HEK293 (cell line): ENCODE measurements at regions not wholly inside any gene's neighbourhood (a gene's known extent, or its start where the extent isn't known, plus 50 kb on each side); places are given as distances from the start of the nearest gene placed in this dataset.

Experiments
- CTCF ChIA-PET: fragments of 350-600 bp; formaldehyde crosslinking; extraction: SDS; loops from one replicate; lab custom pipeline; 2021; ENCODE audit warnings: antibody characterized with exemption; lab: Yijun Ruan, JAX
- POLR2A ChIA-PET: fragments of 300-600 bp; formaldehyde crosslinking; extraction: SDS; loops from one replicate; lab custom pipeline; 2020; ENCODE audit warnings: antibody characterized with exemption, inconsistent platforms; lab: Yijun Ruan, JAX
- H3K27ac ChIP-seq: fragments of 200-500 bp; sonication (Bioruptor generic); 2 replicates; pipeline ENCODE4 v1.5.1; 2014; ENCODE audit warnings: low read depth, low read length, control low read depth, inconsistent platforms; ENCODE audit errors: extremely low read depth
- H3K36me3 ChIP-seq, 2 experiments: fragments of 200-500 bp in 1 of 2; sonication (Bioruptor generic) in 1 of 2; 1 replicate in 1 of 2; 2 replicates in 1 of 2; pipeline ENCODE4 v1.5.1; 2014 to 2017; ENCODE audit warnings: inconsistent platforms in 2 of 2, low read length in 2 of 2; ENCODE audit not compliant: control insufficient read depth in 2 of 2, insufficient read depth in 1 of 2
- H3K4me1 ChIP-seq: fragments of 200-500 bp; sonication (Bioruptor generic); 2 replicates; pipeline ENCODE4 v1.5.1; 2014; ENCODE audit warnings: mild to moderate bottlenecking, low read length, inconsistent platforms; ENCODE audit not compliant: control insufficient read depth, insufficient read depth
- H3K4me3 ChIP-seq: 2 replicates; pipeline ENCODE4 v1.5.1; 2011; ENCODE audit warnings: low read depth, mild to moderate bottlenecking, control low read depth, low read length, moderate library complexity
- H3K9me3 ChIP-seq: fragments of 200-500 bp; sonication (Bioruptor generic); 2 replicates; pipeline ENCODE4 v1.5.1; 2014; ENCODE audit warnings: low read depth, low read length, inconsistent platforms; ENCODE audit not compliant: control insufficient read depth, insufficient read depth
- REPIN1 ChIP-seq: fragments of 450-650 bp; formaldehyde crosslinking; IDR thresholded peaks from 2 replicates; pipeline ENCODE4 v1.5.1; 2017; ENCODE audit warnings: missing biosample characterization, missing genetic modification characterization, low read depth
- SCRT2 ChIP-seq: fragments of 450-650 bp; formaldehyde crosslinking; IDR thresholded peaks from 2 replicates; pipeline ENCODE4 v1.5.1; 2016; ENCODE audit warnings: missing biosample characterization, missing genetic modification characterization
- SP7 ChIP-seq: fragments of 450-650 bp; formaldehyde crosslinking; IDR thresholded peaks from 2 replicates; pipeline ENCODE4 v1.5.1; 2016; ENCODE audit warnings: missing biosample characterization, missing genetic modification characterization
- ZBTB48 ChIP-seq: fragments of 450-650 bp; formaldehyde crosslinking; IDR thresholded peaks from 2 replicates; pipeline ENCODE4 v1.5.1; 2016; ENCODE audit warnings: missing biosample characterization, missing genetic modification characterization
- ZBTB8A ChIP-seq: fragments of 450-650 bp; formaldehyde crosslinking; IDR thresholded peaks from 2 replicates; pipeline ENCODE4 v1.5.1; 2016; ENCODE audit warnings: missing biosample characterization, missing genetic modification characterization
- ZNF16 ChIP-seq: fragments of 450-650 bp; formaldehyde crosslinking; IDR thresholded peaks from 2 replicates; pipeline ENCODE4 v1.5.1; 2016; ENCODE audit warnings: low read depth, missing biosample characterization, missing genetic modification characterization
- ZNF311 ChIP-seq: fragments of 450-650 bp; formaldehyde crosslinking; IDR thresholded peaks from 2 replicates; pipeline ENCODE4 v1.5.1; 2017; ENCODE audit warnings: missing biosample characterization, missing genetic modification characterization, borderline replicate concordance
- ZNF366 ChIP-seq: fragments of 450-650 bp; formaldehyde crosslinking; conservative IDR thresholded peaks from 2 replicates; pipeline ENCODE4 v1.5.1; 2016; ENCODE audit warnings: missing biosample characterization, missing genetic modification characterization
- ZNF404 ChIP-seq: fragments of 450-650 bp; formaldehyde crosslinking; IDR thresholded peaks from 2 replicates; pipeline ENCODE4 v1.5.1; 2017; ENCODE audit warnings: missing biosample characterization, missing genetic modification characterization
- ZNF530 ChIP-seq: fragments of 450-650 bp; formaldehyde crosslinking; IDR thresholded peaks from 2 replicates; pipeline ENCODE4 v1.5.1; 2016; ENCODE audit warnings: low read depth, missing biosample characterization, missing genetic modification characterization
- ZNF548 ChIP-seq: fragments of 450-650 bp; formaldehyde crosslinking; IDR thresholded peaks from 2 replicates; pipeline ENCODE4 v1.5.1; 2016; ENCODE audit warnings: missing biosample characterization, missing genetic modification characterization
- TF ChIP-seq, protein P1 (sequence below): fragments of 450-650 bp; formaldehyde crosslinking; conservative IDR thresholded peaks from 2 replicates; pipeline ENCODE4 v1.5.1; 2016; ENCODE audit warnings: low read depth, missing biosample characterization, missing genetic modification characterization
- TF ChIP-seq, protein P2 (sequence below): fragments of 450-650 bp; formaldehyde crosslinking; IDR thresholded peaks from 2 replicates; pipeline ENCODE4 v1.5.1; 2017; ENCODE audit warnings: missing biosample characterization, missing genetic modification characterization
- TF ChIP-seq, protein P3 (sequence below): IDR thresholded peaks from 2 replicates; pipeline ENCODE4 v1.6.1; 2011; ENCODE audit warnings: mild to moderate bottlenecking, low read depth, low read length, borderline replicate concordance
- TF ChIP-seq, protein P4 (sequence below): fragments of 450-650 bp; formaldehyde crosslinking; IDR thresholded peaks from 2 replicates; pipeline ENCODE4 v1.5.1; 2016; ENCODE audit warnings: missing biosample characterization, missing genetic modification characterization
- TF ChIP-seq, protein P5 (sequence below): fragments of 450-650 bp; formaldehyde crosslinking; optimal IDR thresholded peaks from 2 replicates; pipeline ENCODE3; 2016; ENCODE audit warnings: missing biosample characterization, mild to moderate bottlenecking, missing genetic modification characterization
- TF ChIP-seq, protein P6 (sequence below): fragments of 450-650 bp; formaldehyde crosslinking; IDR thresholded peaks from 2 replicates; pipeline ENCODE4 v1.5.1; 2017; ENCODE audit warnings: missing biosample characterization, missing genetic modification characterization

DNA sequence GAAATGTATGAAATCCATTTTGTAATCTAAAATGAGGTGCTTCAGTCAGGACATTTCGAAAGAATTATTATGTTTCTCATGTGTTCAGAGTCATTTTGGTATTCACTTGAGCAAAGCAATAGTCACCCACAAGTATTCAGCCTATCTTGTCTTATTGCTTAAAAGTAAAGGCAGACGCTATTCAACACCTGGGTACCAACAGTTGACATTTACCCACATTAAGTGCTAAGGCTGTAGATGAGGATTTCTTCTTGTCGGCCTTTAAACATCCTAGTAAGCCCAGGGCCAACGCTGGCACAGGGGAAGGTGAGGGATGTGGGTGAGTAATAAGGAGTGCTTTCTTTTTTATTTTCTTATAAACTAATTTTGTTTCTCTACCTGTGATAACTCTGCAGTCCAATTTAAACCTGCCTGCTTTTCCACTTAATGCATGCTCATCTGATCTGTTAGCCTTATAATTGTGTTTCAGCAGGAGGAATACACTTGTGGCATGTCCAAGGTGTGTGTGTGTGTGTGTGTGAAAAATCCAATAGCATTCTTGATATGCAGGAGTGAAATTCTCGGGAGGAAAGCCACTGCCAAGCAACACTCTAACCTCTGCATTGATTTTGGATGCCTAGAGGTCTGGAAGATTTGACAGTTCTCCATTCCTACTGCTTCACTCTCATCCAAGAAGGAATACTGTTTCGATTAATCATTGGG, 252.0 kb downstream of the SOX4 start:
- Histone ChIP-seq H3K36me3 (no peaks in the 10 kb centered on the region), H3K4me1 (peaks cover 32% of the 10 kb centered on the region), H3K27ac (no peak overlapping the region), H3K9me3 (no peaks in the 10 kb centered on the region), H3K4me3 (no peak overlapping the region)
- POLR2A ChIA-PET = interaction anchor here (2.2 kb wide), 1 partner anchor 252 kb away, joined by 9 read pairs; the partner anchor contains the start of gene SOX4
- no peak for TF ChIP-seq ZNF530 (tag by site-specific recombination)
- peak; percentile 66 for TF ChIP-seq SCRT2 (tag by site-specific recombination)
- CTCF ChIA-PET = interaction anchor here (0.6 kb wide), 2 partner anchors 58 to 1283 kb away, joined by 3 read pairs; no protein-coding TSS in a partner anchor

DNA sequence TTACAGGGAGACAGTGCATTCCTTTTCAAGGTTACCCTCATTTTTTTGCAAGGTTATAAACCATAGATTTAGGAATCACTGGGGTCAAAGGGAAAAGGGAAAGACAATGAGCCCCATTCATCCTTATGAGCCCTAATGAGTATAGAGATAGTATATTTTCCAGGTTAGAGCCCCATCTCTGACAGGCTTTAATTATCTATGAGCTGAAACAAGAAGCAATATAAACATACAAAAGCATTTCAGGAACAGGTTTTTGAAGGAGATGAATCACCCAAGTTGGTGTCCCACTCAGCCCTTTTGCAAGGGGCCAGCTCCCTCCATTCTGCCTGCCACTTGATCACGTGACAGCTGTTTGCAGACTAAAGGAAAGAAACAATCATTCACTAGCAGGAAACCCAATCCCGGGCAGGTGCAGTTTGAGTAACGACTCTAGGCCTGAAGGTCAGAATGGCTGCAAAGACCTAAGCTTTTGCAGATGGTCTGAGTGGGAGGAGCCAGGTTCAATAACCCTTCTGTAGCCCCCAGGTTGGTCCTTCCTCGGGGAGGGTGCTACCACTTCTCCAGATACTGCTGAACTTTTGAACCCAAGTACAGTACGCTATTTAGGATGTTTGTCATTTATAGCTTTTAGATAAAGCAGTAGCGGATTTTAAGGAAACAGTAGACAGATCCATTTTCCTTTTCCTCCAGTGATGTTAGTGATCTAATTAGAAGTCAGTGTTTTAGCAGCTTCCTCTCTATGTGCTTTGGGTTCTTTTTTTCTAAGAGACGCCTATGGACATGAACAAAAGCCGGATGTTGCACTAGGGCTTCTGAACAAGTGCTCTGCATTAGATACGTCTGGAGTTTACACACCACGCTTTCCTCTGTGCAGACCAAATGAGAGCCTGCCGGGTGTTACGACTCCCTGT, 253.2 kb downstream of the SOX4 start:
- Histone ChIP-seq H3K27ac (peak overlapping the region; percentile 27; the same call in 1 of the 2 replicates), H3K36me3 (no peaks in the 10 kb centered on the region), H3K4me1 (peaks cover 32% of the 10 kb centered on the region), H3K9me3 (no peaks in the 10 kb centered on the region), H3K4me3 (no peak overlapping the region)
- ChIA-PET POLR2A (interaction anchor here (1.1 to 2.2 kb wide), 2 partner anchors 46 to 253 kb away, joined by 4 to 9 read pairs; partner anchors contain the start of gene SOX4), CTCF (interaction anchor here (0.6 kb wide), 1 partner anchor 1284 kb away, joined by 3 read pairs; no protein-coding TSS in a partner anchor)
- TF ChIP-seq ZNF311 (tag by site-specific recombination) (no peak), ZBTB8A (tag by site-specific recombination) (peak; percentile 63), ZNF404 (tag by site-specific recombination) (no peak), ZNF366 (tag by site-specific recombination) (no peak), SCRT2 (tag by site-specific recombination) (no peak), ZNF16 (tag by site-specific recombination) (no peak), ZBTB48 (tag by site-specific recombination) (peak; percentile 28; the same call in 1 of the 2 replicates), REPIN1 (no peak), SP7 (tag by site-specific recombination) (peak; percentile 94), ZNF548 (tag by site-specific recombination) (no peak)
- TF ChIP-seq, protein P1, sequence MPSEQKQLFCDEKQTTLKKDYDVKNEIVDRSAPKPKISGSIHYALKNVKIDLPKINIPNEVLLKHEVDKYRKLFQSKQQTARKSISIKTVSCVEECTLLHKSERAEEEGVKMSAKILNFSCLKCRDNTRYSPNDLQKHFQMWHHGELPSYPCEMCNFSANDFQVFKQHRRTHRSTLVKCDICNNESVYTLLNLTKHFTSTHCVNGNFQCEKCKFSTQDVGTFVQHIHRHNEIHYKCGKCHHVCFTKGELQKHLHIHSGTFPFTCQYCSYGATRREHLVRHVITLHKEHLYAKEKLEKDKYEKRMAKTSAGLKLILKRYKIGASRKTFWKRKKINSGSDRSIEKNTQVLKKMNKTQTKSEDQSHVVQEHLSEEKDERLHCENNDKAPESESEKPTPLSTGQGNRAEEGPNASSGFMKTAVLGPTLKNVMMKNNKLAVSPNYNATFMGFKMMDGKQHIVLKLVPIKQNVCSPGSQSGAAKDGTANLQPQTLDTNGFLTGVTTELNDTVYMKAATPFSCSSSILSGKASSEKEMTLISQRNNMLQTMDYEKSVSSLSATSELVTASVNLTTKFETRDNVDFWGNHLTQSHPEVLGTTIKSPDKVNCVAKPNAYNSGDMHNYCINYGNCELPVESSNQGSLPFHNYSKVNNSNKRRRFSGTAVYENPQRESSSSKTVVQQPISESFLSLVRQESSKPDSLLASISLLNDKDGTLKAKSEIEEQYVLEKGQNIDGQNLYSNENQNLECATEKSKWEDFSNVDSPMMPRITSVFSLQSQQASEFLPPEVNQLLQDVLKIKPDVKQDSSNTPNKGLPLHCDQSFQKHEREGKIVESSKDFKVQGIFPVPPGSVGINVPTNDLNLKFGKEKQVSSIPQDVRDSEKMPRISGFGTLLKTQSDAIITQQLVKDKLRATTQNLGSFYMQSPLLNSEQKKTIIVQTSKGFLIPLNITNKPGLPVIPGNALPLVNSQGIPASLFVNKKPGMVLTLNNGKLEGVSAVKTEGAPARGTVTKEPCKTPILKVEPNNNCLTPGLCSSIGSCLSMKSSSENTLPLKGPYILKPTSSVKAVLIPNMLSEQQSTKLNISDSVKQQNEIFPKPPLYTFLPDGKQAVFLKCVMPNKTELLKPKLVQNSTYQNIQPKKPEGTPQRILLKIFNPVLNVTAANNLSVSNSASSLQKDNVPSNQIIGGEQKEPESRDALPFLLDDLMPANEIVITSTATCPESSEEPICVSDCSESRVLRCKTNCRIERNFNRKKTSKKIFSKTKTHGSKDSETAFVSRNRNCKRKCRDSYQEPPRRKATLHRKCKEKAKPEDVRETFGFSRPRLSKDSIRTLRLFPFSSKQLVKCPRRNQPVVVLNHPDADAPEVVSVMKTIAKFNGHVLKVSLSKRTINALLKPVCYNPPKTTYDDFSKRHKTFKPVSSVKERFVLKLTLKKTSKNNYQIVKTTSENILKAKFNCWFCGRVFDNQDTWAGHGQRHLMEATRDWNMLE (tag by site-specific recombination) = peak; percentile 23; the same call in 1 of the 2 replicates
- TF ChIP-seq, protein P2, sequence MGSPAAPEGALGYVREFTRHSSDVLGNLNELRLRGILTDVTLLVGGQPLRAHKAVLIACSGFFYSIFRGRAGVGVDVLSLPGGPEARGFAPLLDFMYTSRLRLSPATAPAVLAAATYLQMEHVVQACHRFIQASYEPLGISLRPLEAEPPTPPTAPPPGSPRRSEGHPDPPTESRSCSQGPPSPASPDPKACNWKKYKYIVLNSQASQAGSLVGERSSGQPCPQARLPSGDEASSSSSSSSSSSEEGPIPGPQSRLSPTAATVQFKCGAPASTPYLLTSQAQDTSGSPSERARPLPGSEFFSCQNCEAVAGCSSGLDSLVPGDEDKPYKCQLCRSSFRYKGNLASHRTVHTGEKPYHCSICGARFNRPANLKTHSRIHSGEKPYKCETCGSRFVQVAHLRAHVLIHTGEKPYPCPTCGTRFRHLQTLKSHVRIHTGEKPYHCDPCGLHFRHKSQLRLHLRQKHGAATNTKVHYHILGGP (tag by site-specific recombination) = 0 out of 2 replicates have a peak, but pooled peaks have one; percentile 27
- TF ChIP-seq, protein P3, sequence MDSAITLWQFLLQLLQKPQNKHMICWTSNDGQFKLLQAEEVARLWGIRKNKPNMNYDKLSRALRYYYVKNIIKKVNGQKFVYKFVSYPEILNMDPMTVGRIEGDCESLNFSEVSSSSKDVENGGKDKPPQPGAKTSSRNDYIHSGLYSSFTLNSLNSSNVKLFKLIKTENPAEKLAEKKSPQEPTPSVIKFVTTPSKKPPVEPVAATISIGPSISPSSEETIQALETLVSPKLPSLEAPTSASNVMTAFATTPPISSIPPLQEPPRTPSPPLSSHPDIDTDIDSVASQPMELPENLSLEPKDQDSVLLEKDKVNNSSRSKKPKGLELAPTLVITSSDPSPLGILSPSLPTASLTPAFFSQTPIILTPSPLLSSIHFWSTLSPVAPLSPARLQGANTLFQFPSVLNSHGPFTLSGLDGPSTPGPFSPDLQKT = no peak
- TF ChIP-seq, protein P4, sequence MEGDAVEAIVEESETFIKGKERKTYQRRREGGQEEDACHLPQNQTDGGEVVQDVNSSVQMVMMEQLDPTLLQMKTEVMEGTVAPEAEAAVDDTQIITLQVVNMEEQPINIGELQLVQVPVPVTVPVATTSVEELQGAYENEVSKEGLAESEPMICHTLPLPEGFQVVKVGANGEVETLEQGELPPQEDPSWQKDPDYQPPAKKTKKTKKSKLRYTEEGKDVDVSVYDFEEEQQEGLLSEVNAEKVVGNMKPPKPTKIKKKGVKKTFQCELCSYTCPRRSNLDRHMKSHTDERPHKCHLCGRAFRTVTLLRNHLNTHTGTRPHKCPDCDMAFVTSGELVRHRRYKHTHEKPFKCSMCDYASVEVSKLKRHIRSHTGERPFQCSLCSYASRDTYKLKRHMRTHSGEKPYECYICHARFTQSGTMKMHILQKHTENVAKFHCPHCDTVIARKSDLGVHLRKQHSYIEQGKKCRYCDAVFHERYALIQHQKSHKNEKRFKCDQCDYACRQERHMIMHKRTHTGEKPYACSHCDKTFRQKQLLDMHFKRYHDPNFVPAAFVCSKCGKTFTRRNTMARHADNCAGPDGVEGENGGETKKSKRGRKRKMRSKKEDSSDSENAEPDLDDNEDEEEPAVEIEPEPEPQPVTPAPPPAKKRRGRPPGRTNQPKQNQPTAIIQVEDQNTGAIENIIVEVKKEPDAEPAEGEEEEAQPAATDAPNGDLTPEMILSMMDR (tag by site-specific recombination) = no peak
- TF ChIP-seq, protein P5, sequence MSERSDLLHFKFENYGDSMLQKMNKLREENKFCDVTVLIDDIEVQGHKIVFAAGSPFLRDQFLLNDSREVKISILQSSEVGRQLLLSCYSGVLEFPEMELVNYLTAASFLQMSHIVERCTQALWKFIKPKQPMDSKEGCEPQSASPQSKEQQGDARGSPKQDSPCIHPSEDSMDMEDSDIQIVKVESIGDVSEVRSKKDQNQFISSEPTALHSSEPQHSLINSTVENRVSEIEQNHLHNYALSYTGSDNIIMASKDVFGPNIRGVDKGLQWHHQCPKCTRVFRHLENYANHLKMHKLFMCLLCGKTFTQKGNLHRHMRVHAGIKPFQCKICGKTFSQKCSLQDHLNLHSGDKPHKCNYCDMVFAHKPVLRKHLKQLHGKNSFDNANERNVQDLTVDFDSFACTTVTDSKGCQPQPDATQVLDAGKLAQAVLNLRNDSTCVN (tag by site-specific recombination) = no peak
- TF ChIP-seq, protein P6, sequence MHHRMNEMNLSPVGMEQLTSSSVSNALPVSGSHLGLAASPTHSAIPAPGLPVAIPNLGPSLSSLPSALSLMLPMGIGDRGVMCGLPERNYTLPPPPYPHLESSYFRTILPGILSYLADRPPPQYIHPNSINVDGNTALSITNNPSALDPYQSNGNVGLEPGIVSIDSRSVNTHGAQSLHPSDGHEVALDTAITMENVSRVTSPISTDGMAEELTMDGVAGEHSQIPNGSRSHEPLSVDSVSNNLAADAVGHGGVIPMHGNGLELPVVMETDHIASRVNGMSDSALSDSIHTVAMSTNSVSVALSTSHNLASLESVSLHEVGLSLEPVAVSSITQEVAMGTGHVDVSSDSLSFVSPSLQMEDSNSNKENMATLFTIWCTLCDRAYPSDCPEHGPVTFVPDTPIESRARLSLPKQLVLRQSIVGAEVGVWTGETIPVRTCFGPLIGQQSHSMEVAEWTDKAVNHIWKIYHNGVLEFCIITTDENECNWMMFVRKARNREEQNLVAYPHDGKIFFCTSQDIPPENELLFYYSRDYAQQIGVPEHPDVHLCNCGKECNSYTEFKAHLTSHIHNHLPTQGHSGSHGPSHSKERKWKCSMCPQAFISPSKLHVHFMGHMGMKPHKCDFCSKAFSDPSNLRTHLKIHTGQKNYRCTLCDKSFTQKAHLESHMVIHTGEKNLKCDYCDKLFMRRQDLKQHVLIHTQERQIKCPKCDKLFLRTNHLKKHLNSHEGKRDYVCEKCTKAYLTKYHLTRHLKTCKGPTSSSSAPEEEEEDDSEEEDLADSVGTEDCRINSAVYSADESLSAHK (tag by site-specific recombination) = 0 out of 2 replicates have a peak, but pooled peaks have one; percentile 47
